ENCODE measurements at regions not wholly inside any gene's neighbourhood (a gene's known extent, or its start where the extent isn't known, plus 50 kb on each side); places are given as distances from the start of the nearest gene placed in this dataset.

DNA sequence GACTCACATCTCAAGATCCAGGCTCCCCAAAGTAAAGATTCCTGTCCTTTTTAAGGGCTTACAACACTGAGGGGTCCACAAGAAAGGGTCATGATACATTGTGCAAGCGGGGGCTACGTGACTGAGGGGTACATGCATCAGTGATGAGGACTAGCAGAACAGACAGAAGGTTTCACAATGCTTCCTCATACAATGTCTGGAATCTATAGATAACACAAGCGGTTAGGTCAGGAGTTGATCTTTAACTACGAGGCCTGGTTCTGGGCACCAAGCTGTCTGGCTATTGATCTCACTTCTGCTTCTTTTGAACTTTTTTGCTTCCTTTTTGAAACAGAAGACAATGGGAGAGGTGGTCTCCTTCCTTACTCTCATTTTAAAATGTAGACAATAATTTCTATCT lies 718.6 kb downstream of the AMY1C start:
- no TSS peak for BruUV-seq (replicated peaks)
- peaks cover 2% of the 10 kb centered on the region for H3K9me3 ChIP-seq (replicated peaks; ENCODE audit: control insufficient read depth, insufficient read depth, low read length)
- no peak overlapping the region for H2AFZ ChIP-seq (ENCODE audit: low read depth, low read length)
- no peaks in the 10 kb centered on the region for H3K27me3 ChIP-seq (ENCODE audit: control insufficient read depth in 2 of 2, insufficient read depth in 2 of 2, low read length in 2 of 2)
- dilution Hi-C loops (cut with MboI; ENCODE audit: extremely low pct_ligation_motif_present, low sequenced_read_pairs): no loop called here
- no peak overlapping the region for H3K27ac ChIP-seq (ENCODE audit: insufficient read depth, low read depth, low read length)
- TF ChIP-seq GATA2 (IDR thresholded peaks at IDR 0.05; ENCODE audit: insufficient read depth, insufficient read length, low read depth, low read length): no peak
- TF ChIP-seq POLR2A (IDR thresholded peaks at IDR 0.05; ENCODE audit: low read depth, low read length): no peak
- no peak for TF ChIP-seq MYC (IDR thresholded peaks at IDR 0.05; ENCODE audit: low read depth, low read length)
- TF ChIP-seq FOS (IDR thresholded peaks at IDR 0.05; ENCODE audit: borderline replicate concordance, insufficient read depth, low read length): no peak
- TF ChIP-seq, protein P1, sequence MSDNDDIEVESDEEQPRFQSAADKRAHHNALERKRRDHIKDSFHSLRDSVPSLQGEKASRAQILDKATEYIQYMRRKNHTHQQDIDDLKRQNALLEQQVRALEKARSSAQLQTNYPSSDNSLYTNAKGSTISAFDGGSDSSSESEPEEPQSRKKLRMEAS (IDR thresholded peaks at IDR 0.05; ENCODE audit: insufficient read depth, insufficient read length): no peak
- intact Hi-C loops (cut with micrococcal nuclease): no loop called here
- H3K9ac ChIP-seq (replicated peaks; ENCODE audit: extremely low read depth, insufficient read depth, low read length): no peak overlapping the region
- DNase-seq (ENCODE audit: low read depth, low spot score) (no peak), FAIRE-seq (no peak)
- no peak overlapping the region for H3K4me2 ChIP-seq (ENCODE audit: insufficient read depth, low read length)
- ChIA-PET CTCF (no interaction called here), POLR2A (no interaction called here)
- H3K9me1 ChIP-seq (replicated peaks; ENCODE audit: control insufficient read depth, extremely low read depth, insufficient read depth, low read length): no peaks in the 10 kb centered on the region
- no peak overlapping the region for H3K4me3 ChIP-seq (replicated peaks in 1 of 3; ENCODE audit: insufficient read depth in 1 of 3, low read depth in 1 of 3, low read length in 3 of 3)
- H3K36me3 ChIP-seq (ENCODE audit: control insufficient read depth in 2 of 2, extremely low read depth in 1 of 2, insufficient read depth in 2 of 2, low read length in 2 of 2): no peaks in the 10 kb centered on the region
- no peaks in the 10 kb centered on the region for H3K4me1 ChIP-seq (ENCODE audit: control insufficient read depth, extremely low read depth, insufficient read depth, low read length)
- no peaks in the 10 kb centered on the region for H4K20me1 ChIP-seq (replicated peaks; ENCODE audit: control insufficient read depth, extremely low read depth, insufficient read depth, low read length)
- H3K79me2 ChIP-seq (ENCODE audit: control insufficient read depth, insufficient read depth, low read length): no peaks in the 10 kb centered on the region

DNA sequence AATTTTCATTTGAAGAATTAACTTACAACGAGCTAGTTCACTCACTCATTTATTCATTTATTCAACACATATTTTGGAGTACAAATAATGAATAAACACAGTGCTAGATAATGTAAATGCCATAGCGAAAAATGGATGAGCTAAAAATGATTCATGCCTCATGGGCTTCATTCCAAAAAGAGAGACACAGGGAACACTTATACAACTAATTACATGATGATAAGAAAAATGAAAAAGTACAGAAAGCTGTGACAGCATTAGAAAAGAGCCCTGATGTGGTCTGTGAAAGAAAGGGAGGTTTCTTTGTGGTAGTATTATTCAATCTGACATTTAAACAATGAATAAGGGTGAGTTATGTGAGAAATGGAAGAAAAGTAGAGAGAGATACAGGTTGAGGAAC lies 726.4 kb downstream of the AMY1C start:
- no peaks in the 10 kb centered on the region for H3K36me3 ChIP-seq (ENCODE audit: control insufficient read depth in 2 of 2, extremely low read depth in 1 of 2, insufficient read depth in 2 of 2, low read length in 2 of 2)
- H3K4me2 ChIP-seq (ENCODE audit: insufficient read depth, low read length): no peak overlapping the region
- TF ChIP-seq POLR2AphosphoS5 (IDR thresholded peaks at IDR 0.05; ENCODE audit: insufficient read depth, low read depth, low read length) (no peak), EZH2 (IDR thresholded peaks at IDR 0.05; ENCODE audit: borderline replicate concordance, low read depth, low read length, severe bottlenecking) (no peak), JUN (IDR thresholded peaks at IDR 0.05; ENCODE audit: borderline replicate concordance, insufficient read depth, insufficient read length, low read depth) (no peak), POLR2A (IDR thresholded peaks at IDR 0.05; ENCODE audit: low read depth, low read length) (no peak), FOS (IDR thresholded peaks at IDR 0.05; ENCODE audit: borderline replicate concordance, insufficient read depth, low read length) (no peak), GATA2 (IDR thresholded peaks at IDR 0.05; ENCODE audit: insufficient read depth, insufficient read length, low read depth, low read length) (no peak), MYC (IDR thresholded peaks at IDR 0.05; ENCODE audit: low read depth, low read length) (no peak)
- TF ChIP-seq, protein P1 (IDR thresholded peaks at IDR 0.05; ENCODE audit: insufficient read depth, insufficient read length): no peak
- TF ChIP-seq, protein P2, sequence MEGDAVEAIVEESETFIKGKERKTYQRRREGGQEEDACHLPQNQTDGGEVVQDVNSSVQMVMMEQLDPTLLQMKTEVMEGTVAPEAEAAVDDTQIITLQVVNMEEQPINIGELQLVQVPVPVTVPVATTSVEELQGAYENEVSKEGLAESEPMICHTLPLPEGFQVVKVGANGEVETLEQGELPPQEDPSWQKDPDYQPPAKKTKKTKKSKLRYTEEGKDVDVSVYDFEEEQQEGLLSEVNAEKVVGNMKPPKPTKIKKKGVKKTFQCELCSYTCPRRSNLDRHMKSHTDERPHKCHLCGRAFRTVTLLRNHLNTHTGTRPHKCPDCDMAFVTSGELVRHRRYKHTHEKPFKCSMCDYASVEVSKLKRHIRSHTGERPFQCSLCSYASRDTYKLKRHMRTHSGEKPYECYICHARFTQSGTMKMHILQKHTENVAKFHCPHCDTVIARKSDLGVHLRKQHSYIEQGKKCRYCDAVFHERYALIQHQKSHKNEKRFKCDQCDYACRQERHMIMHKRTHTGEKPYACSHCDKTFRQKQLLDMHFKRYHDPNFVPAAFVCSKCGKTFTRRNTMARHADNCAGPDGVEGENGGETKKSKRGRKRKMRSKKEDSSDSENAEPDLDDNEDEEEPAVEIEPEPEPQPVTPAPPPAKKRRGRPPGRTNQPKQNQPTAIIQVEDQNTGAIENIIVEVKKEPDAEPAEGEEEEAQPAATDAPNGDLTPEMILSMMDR (IDR thresholded peaks at IDR 0.05; ENCODE audit: extremely low read depth in 1 of 2, insufficient read depth in 1 of 2, low read depth in 1 of 2, low read length in 2 of 2): no peak
- BruUV-seq (replicated peaks): no TSS peak
- ChIA-PET POLR2A (no interaction called here), CTCF (no interaction called here)
- H3K4me3 ChIP-seq (replicated peaks in 1 of 3; ENCODE audit: insufficient read depth in 1 of 3, low read depth in 1 of 3, low read length in 3 of 3): no peak overlapping the region
- H3K79me2 ChIP-seq (ENCODE audit: control insufficient read depth, insufficient read depth, low read length): no peaks in the 10 kb centered on the region
- no peaks in the 10 kb centered on the region for H4K20me1 ChIP-seq (replicated peaks; ENCODE audit: control insufficient read depth, extremely low read depth, insufficient read depth, low read length)
- no peak overlapping the region for H2AFZ ChIP-seq (ENCODE audit: low read depth, low read length)
- H3K9me1 ChIP-seq (replicated peaks; ENCODE audit: control insufficient read depth, extremely low read depth, insufficient read depth, low read length): no peaks in the 10 kb centered on the region
- H3K27ac ChIP-seq (ENCODE audit: insufficient read depth, low read depth, low read length): no peak overlapping the region
- dilution Hi-C loops (cut with MboI; ENCODE audit: extremely low pct_ligation_motif_present, low sequenced_read_pairs): no loop called here
- no peaks in the 10 kb centered on the region for H3K27me3 ChIP-seq (ENCODE audit: control insufficient read depth in 2 of 2, insufficient read depth in 2 of 2, low read length in 2 of 2)
- H3K4me1 ChIP-seq (ENCODE audit: control insufficient read depth, extremely low read depth, insufficient read depth, low read length): no peaks in the 10 kb centered on the region
- DNase-seq (ENCODE audit: low read depth, low spot score) (no peak), FAIRE-seq (no peak)
- peaks cover 3% of the 10 kb centered on the region for H3K9me3 ChIP-seq (replicated peaks; ENCODE audit: control insufficient read depth, insufficient read depth, low read length)
- intact Hi-C loops (cut with micrococcal nuclease): no loop called here
- H3K9ac ChIP-seq (replicated peaks; ENCODE audit: extremely low read depth, insufficient read depth, low read length): no peak overlapping the region

Measured in endothelial cell of umbilical vein (primary cell).